HepG2 (cell line): ENCODE measurements at regions not wholly inside any gene's neighbourhood (a gene's known extent, or its start where the extent isn't known, plus 50 kb on each side); places are given as distances from the start of the nearest gene placed in this dataset.

Experiments used
- ATAC-seq: fragments of 200-7000 bp; cut with Tn5 transposase; 3 replicates; pipeline ENCODE4 v1.9.1; 2020; ENCODE audit warnings: mild to moderate bottlenecking, moderate library complexity
- BruUV-seq: library from RNA; stranded (reverse); fragments of 400-500 nt; replicated peaks from 2 replicates; lab custom pipeline; 2021; lab: Mats Ljungman, UMichigan
- CTCF ChIA-PET: fragments of 300-600 bp; formaldehyde crosslinking; extraction: SDS; loops from one replicate; lab custom pipeline; 2021; ENCODE audit warnings: low total read pairs, inconsistent platforms, low intra/inter-chr PET ratio; lab: Yijun Ruan, JAX
- POLR2A ChIA-PET: fragments of 350-600 bp; sonication (Branson Sonifier 250); formaldehyde crosslinking; loops from one replicate; lab custom pipeline; 2020; ENCODE audit warnings: antibody characterized with exemption, inconsistent platforms; lab: Yijun Ruan, JAX
- DNase-seq: peaks from one replicate; pipeline ENCODE4 v3.0.0-alpha.2; 2015; ENCODE audit warnings: low spot score
- FAIRE-seq: peaks from 3 replicates; lab custom pipeline; 2011; peaks lifted over from hg19 to GRCh38; lab: Jason Lieb, UNC
- H2AFZ ChIP-seq: one replicate; pipeline ENCODE4 v1.6.1; 2011; ENCODE audit warnings: low read length, inconsistent platforms
- H3K27ac ChIP-seq: fragments of 300-600 bp; 3 replicates; pipeline ENCODE4 v1.8.0; 2011; ENCODE audit warnings: mixed run types, mild to moderate bottlenecking, mixed read lengths, low read length, inconsistent platforms; ENCODE audit not compliant: insufficient read depth; ENCODE audit errors: extremely low read length
- H3K27me3 ChIP-seq, 2 experiments: fragments of 200-600 bp in 1 of 2; 2 replicates in 1 of 2; 3 replicates in 1 of 2; pipeline versions ENCODE4 v1.6.0 to v1.8.0; 2011; ENCODE audit warnings: low read length in 2 of 2, mild to moderate bottlenecking in 2 of 2, moderate library complexity in 2 of 2, inconsistent platforms in 1 of 2; ENCODE audit not compliant: insufficient read depth in 2 of 2, control insufficient read depth in 1 of 2
- H3K36me3 ChIP-seq, 2 experiments: fragments of 200-600 bp in 1 of 2; replicated peaks in 1 of 2; 2 replicates in 1 of 2; 3 replicates in 1 of 2; pipeline versions ENCODE4 v1.5.1 to v1.8.0; 2011; ENCODE audit warnings: low read length in 2 of 2, inconsistent platforms in 1 of 2; ENCODE audit not compliant: insufficient read depth in 2 of 2, control insufficient read depth in 1 of 2
- H3K4me1 ChIP-seq: 2 replicates; pipeline ENCODE4 v1.5.1; 2012; ENCODE audit warnings: low read length, inconsistent platforms; ENCODE audit not compliant: insufficient read depth
- H3K4me2 ChIP-seq: 2 replicates; pipeline ENCODE4 v1.6.0; 2011; ENCODE audit warnings: low read depth, low read length, inconsistent platforms
- H3K4me3 ChIP-seq, 3 experiments: fragments of 200-600 bp in 1 of 3; sonication (generic), shearing (Covaris generic) in 1 of 3; replicated peaks in 1 of 3; 2 replicates each; pipeline ENCODE4 v1.5.1; 2011 to 2016; ENCODE audit warnings: low read length in 3 of 3, inconsistent platforms in 2 of 3, low read depth in 2 of 3, mild to moderate bottlenecking in 2 of 3, control low read depth in 1 of 3, mixed read lengths in 1 of 3; ENCODE audit not compliant: insufficient read depth in 1 of 3
- H3K79me2 ChIP-seq: one replicate; pipeline ENCODE4 v1.6.1; 2011; ENCODE audit warnings: low read length, inconsistent platforms; ENCODE audit not compliant: insufficient read depth
- H3K9ac ChIP-seq: 2 replicates; pipeline ENCODE4 v1.6.0; 2011; ENCODE audit warnings: mild to moderate bottlenecking, low read depth, low read length, inconsistent platforms; ENCODE audit not compliant: insufficient read depth
- H3K9me3 ChIP-seq: 2 replicates; pipeline ENCODE4 v1.5.1; 2012; ENCODE audit warnings: mild to moderate bottlenecking, low read length
- H4K20me1 ChIP-seq: 2 replicates; pipeline ENCODE4 v1.6.0; 2011; ENCODE audit warnings: inconsistent platforms, mild to moderate bottlenecking, low read length, moderate library complexity; ENCODE audit not compliant: insufficient read depth
- CBX5 ChIP-seq: sonication (generic); formaldehyde crosslinking; IDR thresholded peaks from 2 replicates; pipeline ENCODE4 v1.4.0; 2020; ENCODE audit warnings: missing genetic modification reagents, borderline replicate concordance
- ELF3 ChIP-seq: IDR thresholded peaks from 2 replicates; pipeline ENCODE4 v1.6.1; 2016; ENCODE audit warnings: missing genetic modification reagents, missing compliant biosample characterization
- ELK4 ChIP-seq: sonication (generic); formaldehyde crosslinking; IDR thresholded peaks from 2 replicates; pipeline ENCODE4 v1.9.0; 2021; ENCODE audit warnings: missing genetic modification reagents, borderline replicate concordance
- HOXA9 ChIP-seq: sonication (generic); formaldehyde crosslinking; IDR thresholded peaks from 2 replicates; pipeline ENCODE4 v1.8.1; 2022; ENCODE audit warnings: missing genetic modification reagents, mild to moderate bottlenecking, moderate library complexity, borderline replicate concordance
- KMT2A ChIP-seq: sonication (generic); formaldehyde crosslinking; IDR thresholded peaks from 2 replicates; pipeline ENCODE4 v1.4.0; 2020; ENCODE audit warnings: missing genetic modification reagents
- RARG ChIP-seq: sonication (generic); formaldehyde crosslinking; IDR thresholded peaks from 2 replicates; pipeline ENCODE4 v1.4.0; 2020; ENCODE audit warnings: low read depth, mild to moderate bottlenecking, missing genetic modification reagents
- SP1 ChIP-seq, 2 experiments: fragments of 450-650 bp in 1 of 2; sonication (generic) in 1 of 2; formaldehyde crosslinking in 1 of 2; IDR thresholded peaks; 2 replicates each; pipeline versions ENCODE4 v1.4.0 to v1.6.1; 2016 to 2020; ENCODE audit warnings: missing genetic modification reagents in 1 of 2
- SRSF4 ChIP-seq: fragments of 200-400 bp; formaldehyde crosslinking; IDR thresholded peaks from one replicate; pipeline ENCODE4 v1.6.1; 2018; ENCODE audit warnings: mild to moderate bottlenecking, low read depth, low read length, moderate library complexity; ENCODE audit not compliant: poor library complexity, severe bottlenecking
- U2AF2 ChIP-seq: fragments of 200-400 bp; formaldehyde crosslinking; IDR thresholded peaks from 2 replicates; pipeline ENCODE4 v1.6.1; 2017; ENCODE audit warnings: low read depth, mild to moderate bottlenecking, low read length
- ZNF335 ChIP-seq: sonication (generic); formaldehyde crosslinking; IDR thresholded peaks from 2 replicates; pipeline ENCODE4 v1.4.0; 2020; ENCODE audit warnings: missing genetic modification reagents
- ZNF367 ChIP-seq: sonication (generic); formaldehyde crosslinking; IDR thresholded peaks from 2 replicates; pipeline ENCODE4 v1.4.0; 2020; ENCODE audit warnings: missing genetic modification reagents, borderline replicate concordance
- ZNF484 ChIP-seq: sonication (generic); formaldehyde crosslinking; IDR thresholded peaks from 2 replicates; pipeline ENCODE4 v1.5.1; 2020; ENCODE audit warnings: mild to moderate bottlenecking, low read depth, missing genetic modification reagents, borderline replicate concordance
- ZNF589 ChIP-seq: sonication (generic); formaldehyde crosslinking; conservative IDR thresholded peaks from 2 replicates; pipeline ENCODE4 v1.8.0; 2022; ENCODE audit warnings: mild to moderate bottlenecking, moderate library complexity, missing genetic modification reagents
- ZNF713 ChIP-seq: sonication (generic); formaldehyde crosslinking; IDR thresholded peaks from 2 replicates; pipeline ENCODE4 v1.4.0; 2020; ENCODE audit warnings: mild to moderate bottlenecking, missing genetic modification reagents
- ZNF879 ChIP-seq: sonication (generic); formaldehyde crosslinking; IDR thresholded peaks from 2 replicates; pipeline ENCODE4 v1.8.1; 2023; ENCODE audit warnings: missing genetic modification reagents
- WGBS: methylation state at CpG from one replicate; pipeline ENCODE4 v1.1.6; 2017; ENCODE audit warnings: low lambda C conversion rate; 5-methylcytosine and 5-hydroxymethylcytosine counted together
- in situ Hi-C: cut with HindIII; loops from 2 replicates; pipeline ENCODE4 v1.10.0; 2017; ENCODE audit warnings: low pct_unique_long_range_greater_than_20kb; ENCODE audit not compliant: extremely low pct_ligation_motif_present
- intact Hi-C: fragments of 100-400 bp; cut with micrococcal nuclease; formaldehyde crosslinking; loops from one replicate; pipeline ENCODE4 v1.10.0; 2022; ENCODE audit not compliant: unreplicated experiment
- TF ChIP-seq, protein P1 (sequence below): sonication (generic); formaldehyde crosslinking; IDR thresholded peaks from 2 replicates; pipeline ENCODE4 v1.4.0; 2020; ENCODE audit warnings: missing genetic modification reagents, borderline replicate concordance
- TF ChIP-seq, protein P2 (sequence below): sonication (generic); formaldehyde crosslinking; IDR thresholded peaks from 2 replicates; pipeline ENCODE4 v1.8.0; 2022; ENCODE audit warnings: mild to moderate bottlenecking, missing genetic modification reagents
- TF ChIP-seq, protein P3 (sequence below): sonication (generic); formaldehyde crosslinking; IDR thresholded peaks from 2 replicates; pipeline ENCODE4 v1.5.1; 2020; ENCODE audit warnings: missing genetic modification reagents, mild to moderate bottlenecking, borderline replicate concordance
- TF ChIP-seq, protein P4 (sequence below): sonication (generic); IDR thresholded peaks from 2 replicates; pipeline ENCODE4 v1.6.1; 2016; ENCODE audit warnings: low read depth, borderline replicate concordance

DNA sequence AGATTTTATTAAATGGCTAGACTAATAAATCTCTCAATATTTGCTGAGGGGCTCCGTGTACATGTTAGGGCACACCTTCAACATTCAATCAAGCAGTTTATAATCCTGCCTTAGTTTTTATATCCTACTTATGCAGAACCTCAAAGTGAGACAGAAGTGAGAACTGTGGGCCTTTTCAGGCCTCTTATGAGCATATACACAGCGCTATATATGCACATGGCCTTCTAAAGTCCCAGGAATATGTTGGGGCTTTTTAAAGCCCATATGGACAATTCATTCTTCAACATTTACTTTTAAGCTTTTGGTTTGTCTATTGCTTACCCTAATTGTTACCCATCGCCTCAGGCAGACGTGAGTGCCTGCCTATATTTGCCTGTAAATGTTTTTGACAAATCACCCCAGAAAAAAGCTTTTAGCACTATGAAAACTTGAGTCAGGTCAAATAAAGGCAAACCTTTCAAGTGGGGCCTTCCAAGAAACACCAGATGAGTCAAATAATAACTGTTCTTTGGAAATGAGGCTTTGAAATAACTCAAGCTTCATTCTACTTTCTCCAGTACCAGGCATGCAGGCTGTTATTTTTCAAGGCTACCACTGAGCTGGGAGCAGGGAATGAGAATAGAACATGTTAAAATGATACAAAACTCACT, 58.2 kb downstream of the ESM1 start:
- H3K9me3 ChIP-seq: no peaks in the 10 kb centered on the region
- 0% methylated on average over 4 of the region's 4 CpGs for WGBS
- H3K36me3 ChIP-seq: no peaks in the 10 kb centered on the region
- H3K27ac ChIP-seq: no peak overlapping the region
- H2AFZ ChIP-seq: no peak overlapping the region
- BruUV-seq: no TSS peak
- H3K4me1 ChIP-seq: no peaks in the 10 kb centered on the region
- no peaks in the 10 kb centered on the region for H4K20me1 ChIP-seq
- FAIRE-seq (no peak), DNase-seq (no peak), ATAC-seq (no peak)
- H3K79me2 ChIP-seq: no peaks in the 10 kb centered on the region
- H3K9ac ChIP-seq: no peak overlapping the region
- CTCF ChIA-PET: no interaction called here
- intact Hi-C loops (no loop called here), in situ Hi-C loops (no loop called here)
- peaks cover 0 to 5% of the 10 kb centered on the region in 2 experiments; a peak in 1 of 5 replicates for H3K27me3 ChIP-seq
- no peak overlapping the region for H3K4me2 ChIP-seq
- H3K4me3 ChIP-seq: no peak overlapping the region
- POLR2A ChIA-PET: no interaction called here
- no peak for TF ChIP-seq KMT2A
- TF ChIP-seq ZNF589 (CRISPR knock-in tag): no peak
- TF ChIP-seq, protein P1, sequence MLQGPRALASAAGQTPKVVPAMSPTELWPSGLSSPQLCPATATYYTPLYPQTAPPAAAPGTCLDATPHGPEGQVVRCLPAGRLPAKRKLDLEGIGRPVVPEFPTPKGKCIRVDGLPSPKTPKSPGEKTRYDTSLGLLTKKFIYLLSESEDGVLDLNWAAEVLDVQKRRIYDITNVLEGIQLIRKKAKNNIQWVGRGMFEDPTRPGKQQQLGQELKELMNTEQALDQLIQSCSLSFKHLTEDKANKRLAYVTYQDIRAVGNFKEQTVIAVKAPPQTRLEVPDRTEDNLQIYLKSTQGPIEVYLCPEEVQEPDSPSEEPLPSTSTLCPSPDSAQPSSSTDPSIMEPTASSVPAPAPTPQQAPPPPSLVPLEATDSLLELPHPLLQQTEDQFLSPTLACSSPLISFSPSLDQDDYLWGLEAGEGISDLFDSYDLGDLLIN (CRISPR knock-in tag): no peak
- TF ChIP-seq ELK4: no peak
- TF ChIP-seq ZNF484 (CRISPR knock-in tag): no peak
- TF ChIP-seq, protein P2, sequence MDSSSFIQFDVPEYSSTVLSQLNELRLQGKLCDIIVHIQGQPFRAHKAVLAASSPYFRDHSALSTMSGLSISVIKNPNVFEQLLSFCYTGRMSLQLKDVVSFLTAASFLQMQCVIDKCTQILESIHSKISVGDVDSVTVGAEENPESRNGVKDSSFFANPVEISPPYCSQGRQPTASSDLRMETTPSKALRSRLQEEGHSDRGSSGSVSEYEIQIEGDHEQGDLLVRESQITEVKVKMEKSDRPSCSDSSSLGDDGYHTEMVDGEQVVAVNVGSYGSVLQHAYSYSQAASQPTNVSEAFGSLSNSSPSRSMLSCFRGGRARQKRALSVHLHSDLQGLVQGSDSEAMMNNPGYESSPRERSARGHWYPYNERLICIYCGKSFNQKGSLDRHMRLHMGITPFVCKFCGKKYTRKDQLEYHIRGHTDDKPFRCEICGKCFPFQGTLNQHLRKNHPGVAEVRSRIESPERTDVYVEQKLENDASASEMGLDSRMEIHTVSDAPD (CRISPR knock-in tag): no peak
- TF ChIP-seq CBX5: no peak
- TF ChIP-seq, protein P3, sequence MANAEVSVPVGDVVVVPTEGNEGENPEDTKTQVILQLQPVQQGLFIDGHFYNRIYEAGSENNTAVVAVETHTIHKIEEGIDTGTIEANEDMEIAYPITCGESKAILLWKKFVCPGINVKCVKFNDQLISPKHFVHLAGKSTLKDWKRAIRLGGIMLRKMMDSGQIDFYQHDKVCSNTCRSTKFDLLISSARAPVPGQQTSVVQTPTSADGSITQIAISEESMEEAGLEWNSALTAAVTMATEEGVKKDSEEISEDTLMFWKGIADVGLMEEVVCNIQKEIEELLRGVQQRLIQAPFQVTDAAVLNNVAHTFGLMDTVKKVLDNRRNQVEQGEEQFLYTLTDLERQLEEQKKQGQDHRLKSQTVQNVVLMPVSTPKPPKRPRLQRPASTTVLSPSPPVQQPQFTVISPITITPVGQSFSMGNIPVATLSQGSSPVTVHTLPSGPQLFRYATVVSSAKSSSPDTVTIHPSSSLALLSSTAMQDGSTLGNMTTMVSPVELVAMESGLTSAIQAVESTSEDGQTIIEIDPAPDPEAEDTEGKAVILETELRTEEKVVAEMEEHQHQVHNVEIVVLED (CRISPR knock-in tag): no peak
- TF ChIP-seq SP1 (IDR thresholded peaks at IDR 0.05): no peak
- TF ChIP-seq SP1 (CRISPR knock-in tag; IDR thresholded peaks at IDR 0.05): no peak
- TF ChIP-seq ZNF879: no peak
- TF ChIP-seq HOXA9: no peak
- TF ChIP-seq ZNF367: no peak
- no peak for TF ChIP-seq RARG (CRISPR knock-in tag)
- TF ChIP-seq, protein P4, sequence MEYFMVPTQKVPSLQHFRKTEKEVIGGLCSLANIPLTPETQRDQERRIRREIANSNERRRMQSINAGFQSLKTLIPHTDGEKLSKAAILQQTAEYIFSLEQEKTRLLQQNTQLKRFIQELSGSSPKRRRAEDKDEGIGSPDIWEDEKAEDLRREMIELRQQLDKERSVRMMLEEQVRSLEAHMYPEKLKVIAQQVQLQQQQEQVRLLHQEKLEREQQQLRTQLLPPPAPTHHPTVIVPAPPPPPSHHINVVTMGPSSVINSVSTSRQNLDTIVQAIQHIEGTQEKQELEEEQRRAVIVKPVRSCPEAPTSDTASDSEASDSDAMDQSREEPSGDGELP: no peak
- TF ChIP-seq SRSF4: no peak
- no peak for TF ChIP-seq ZNF713 (CRISPR knock-in tag)
- TF ChIP-seq ZNF335: no peak
- TF ChIP-seq ELF3: no peak
- TF ChIP-seq U2AF2: no peak
